C4-2B (cell line): ENCODE measurements at regions not wholly inside any gene's neighbourhood (a gene's known extent, or its start where the extent isn't known, plus 50 kb on each side); places are given as distances from the start of the nearest gene placed in this dataset.

Experiments
- H3K27ac ChIP-seq: fragments of 450-650 bp; 2 replicates; pipeline ENCODE4 v1.5.1; 2017
- CTCF ChIP-seq: fragments of 450-650 bp; conservative IDR thresholded peaks from 2 replicates; pipeline ENCODE4 v1.5.1; 2017; ENCODE audit warnings: mild to moderate bottlenecking
- ZFX ChIP-seq: fragments of 450-650 bp; IDR thresholded peaks from 2 replicates; pipeline ENCODE4 v1.6.1; 2017

- TF ChIP-seq ZFX (no peak), CTCF (no peak)
- no peak overlapping the region for H3K27ac ChIP-seq
Measured at GRCh38 chr5:144703776-144704175, 533.1 kb downstream of the KCTD16 start.

GRCh38 chr5:144698484-144698883, 527.8 kb downstream of the KCTD16 start:
- no peak for TF ChIP-seq CTCF
- TF ChIP-seq ZFX = no peak
- no peak overlapping the region for H3K27ac ChIP-seq

DNA sequence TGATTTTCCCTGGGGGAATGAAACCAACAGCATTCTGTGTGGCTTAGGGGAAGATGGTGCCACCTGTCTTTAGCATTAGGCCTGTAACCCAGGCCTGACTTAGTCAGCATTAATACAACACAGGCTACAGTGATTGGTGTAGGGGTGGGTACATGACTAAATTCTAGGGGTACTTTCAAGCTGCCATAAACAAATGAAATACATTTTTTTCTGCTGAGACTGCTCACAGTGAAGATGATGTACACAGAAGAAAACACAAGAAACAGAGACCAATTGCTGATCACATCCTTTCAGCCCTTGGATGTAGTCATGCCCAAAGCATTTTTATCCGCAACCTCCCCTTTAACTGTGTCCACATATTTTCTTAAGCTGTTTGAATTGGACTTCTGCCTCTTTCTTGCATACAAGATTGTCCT, 527.2 kb downstream of the KCTD16 start:
- TF ChIP-seq ZFX = no peak

GRCh38 chr5:144691936-144692335, 521.3 kb downstream of the KCTD16 start:
- H3K27ac ChIP-seq = no peak overlapping the region
- TF ChIP-seq ZFX (no peak), CTCF (no peak)

More for the DNA sequence above, 527.2 kb downstream of the KCTD16 start:
- H3K27ac ChIP-seq = no peak overlapping the region

DNA sequence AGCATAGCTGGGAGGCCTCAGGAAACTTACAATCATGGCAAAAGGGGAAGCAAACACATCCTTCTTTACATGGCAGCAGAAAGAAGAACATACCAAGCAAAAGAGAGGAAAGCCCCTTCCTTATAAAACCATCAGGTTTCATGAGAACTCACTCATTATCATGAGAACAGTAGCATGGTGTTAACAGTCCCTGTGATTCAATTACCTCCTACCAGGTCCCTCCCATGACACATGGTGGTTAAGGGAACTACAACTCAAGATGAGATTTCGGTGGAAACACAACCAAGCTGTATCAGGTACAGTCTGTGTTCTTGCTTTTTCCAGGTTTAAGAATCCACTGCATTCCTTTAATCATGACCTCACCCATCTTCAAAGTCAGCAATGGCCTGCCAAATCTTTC, 514.2 kb downstream of the KCTD16 start:
- TF ChIP-seq CTCF (no peak), ZFX (no peak)
- no peak overlapping the region for H3K27ac ChIP-seq

DNA sequence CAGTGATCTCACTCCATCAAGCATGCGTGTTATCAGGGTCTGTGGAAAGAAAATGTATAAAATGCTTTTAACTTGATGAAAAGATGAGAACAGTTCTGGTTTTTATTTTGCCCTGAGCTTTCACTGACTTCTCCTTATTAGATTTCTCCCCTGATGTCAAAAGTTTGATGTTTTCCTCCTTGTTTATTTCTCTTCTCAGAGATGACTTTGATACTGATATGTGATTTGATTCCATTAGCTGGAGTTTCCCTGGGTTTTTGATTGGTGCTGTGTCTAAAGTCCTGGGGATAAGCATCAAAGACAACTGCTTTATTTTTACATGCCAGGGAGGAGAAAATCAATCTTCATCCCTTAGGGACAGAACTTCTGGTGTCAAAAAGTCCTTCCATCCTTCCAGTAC, 510.0 kb downstream of the KCTD16 start:
- no peak overlapping the region for H3K27ac ChIP-seq
- TF ChIP-seq ZFX (no peak), CTCF (no peak)

DNA sequence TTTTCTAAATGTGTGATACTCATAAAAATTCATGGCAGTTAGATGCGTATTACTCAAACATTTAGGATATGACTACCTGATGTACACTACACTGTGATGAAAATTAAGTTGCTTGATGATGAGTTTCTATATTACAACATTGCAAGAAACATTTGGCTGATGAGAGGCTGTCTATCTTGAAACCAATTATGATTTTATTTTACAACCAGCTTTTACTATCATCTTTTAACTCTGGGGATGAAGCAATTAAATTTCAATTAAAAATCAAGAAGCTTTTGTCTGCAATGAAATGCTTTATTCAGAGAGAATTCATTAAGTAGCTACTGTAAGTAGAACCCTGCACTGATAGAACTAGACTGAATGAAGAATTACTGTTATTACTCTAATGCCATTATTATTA, 500.4 kb downstream of the KCTD16 start:
- no peak overlapping the region for H3K27ac ChIP-seq
- TF ChIP-seq ZFX = no peak
- no peak for TF ChIP-seq CTCF

DNA sequence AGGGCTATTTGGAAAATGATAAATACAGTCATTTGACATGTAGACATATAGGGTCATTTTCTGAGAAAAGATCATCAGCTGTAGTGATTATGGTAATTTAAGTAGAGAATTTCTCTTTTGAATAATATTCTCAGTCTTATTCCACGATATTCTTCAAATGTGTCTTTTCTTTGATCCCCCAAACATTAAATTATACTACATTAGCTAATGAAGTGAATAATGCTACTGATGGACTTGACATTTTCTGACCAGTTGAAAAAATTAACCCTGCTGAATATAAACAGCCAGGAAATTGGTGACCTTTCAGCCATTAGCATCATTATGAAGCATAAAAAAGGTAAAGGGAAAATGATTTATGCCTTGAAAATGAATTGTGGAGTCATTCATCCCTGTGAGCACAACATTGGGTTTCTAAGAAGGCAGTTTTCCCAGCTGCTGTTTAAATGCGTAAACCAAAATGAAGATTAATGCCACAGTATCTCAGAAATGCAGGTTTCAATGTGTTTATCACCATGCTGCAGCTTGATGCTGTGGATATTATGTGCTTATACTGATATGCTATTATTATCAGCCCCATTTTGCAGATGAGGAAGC, 489.1 kb downstream of the KCTD16 start:
- no peak for TF ChIP-seq ZFX
- no peak overlapping the region for H3K27ac ChIP-seq

- TF ChIP-seq CTCF = no peak
- TF ChIP-seq ZFX = no peak
- no peak overlapping the region for H3K27ac ChIP-seq
Measured at GRCh38 chr5:144644317-144644716, 473.6 kb downstream of the KCTD16 start.
